Endometrium (tissue), 2 donors: ENCODE measurements at regions not wholly inside any gene's neighbourhood (a gene's known extent, or its start where the extent isn't known, plus 50 kb on each side); places are given as distances from the start of the nearest gene placed in this dataset.

Source experiments
- FAIRE-seq: peaks from 2 replicates; lab custom pipeline; 2012; peaks lifted over from hg19 to GRCh38; lab: Jason Lieb, UNC
- donor health status: control.
- donor health status: control.

DNA sequence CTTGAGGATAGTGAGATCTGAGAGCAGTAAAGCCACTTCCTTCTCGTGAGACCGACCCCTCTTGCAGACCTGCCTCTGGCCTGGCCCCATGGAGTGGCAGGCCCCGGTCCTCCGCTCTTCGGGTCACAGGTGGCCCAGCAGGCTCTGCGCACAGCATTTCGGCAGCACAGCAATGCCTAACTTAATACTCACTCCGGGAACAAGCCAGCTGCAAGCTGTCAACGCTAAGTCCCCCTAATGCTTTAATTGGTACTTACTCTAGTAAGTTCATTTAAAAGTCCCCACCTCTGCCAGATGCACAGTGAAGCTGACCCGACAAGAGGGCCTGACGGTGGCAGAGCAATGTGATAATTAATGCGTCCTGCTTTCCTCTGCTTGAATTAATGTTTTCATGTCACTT lies 349.3 kb upstream of the B3GAT1 start:
- no peak for FAIRE-seq

DNA sequence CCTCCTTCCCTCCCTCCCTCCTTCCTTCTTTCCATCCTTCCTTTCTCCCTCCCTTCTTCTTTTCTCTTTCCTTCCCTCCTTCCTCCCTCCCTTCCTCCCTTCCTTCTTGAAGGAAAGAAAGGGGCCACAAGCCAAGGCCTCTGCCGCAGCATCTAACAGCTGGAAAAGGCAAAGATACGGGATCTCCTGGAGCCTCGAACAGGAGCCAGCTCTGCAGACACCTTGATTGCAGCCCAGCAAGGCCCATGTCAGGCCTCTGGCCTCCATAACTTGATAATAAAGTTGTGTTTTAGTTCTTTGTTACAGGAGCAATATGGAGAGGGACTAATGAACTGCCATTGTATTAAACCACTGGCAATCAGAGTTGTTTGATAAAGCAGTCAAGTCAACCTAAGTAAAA lies 348.9 kb upstream of the B3GAT1 start:
- no peak for FAIRE-seq

DNA sequence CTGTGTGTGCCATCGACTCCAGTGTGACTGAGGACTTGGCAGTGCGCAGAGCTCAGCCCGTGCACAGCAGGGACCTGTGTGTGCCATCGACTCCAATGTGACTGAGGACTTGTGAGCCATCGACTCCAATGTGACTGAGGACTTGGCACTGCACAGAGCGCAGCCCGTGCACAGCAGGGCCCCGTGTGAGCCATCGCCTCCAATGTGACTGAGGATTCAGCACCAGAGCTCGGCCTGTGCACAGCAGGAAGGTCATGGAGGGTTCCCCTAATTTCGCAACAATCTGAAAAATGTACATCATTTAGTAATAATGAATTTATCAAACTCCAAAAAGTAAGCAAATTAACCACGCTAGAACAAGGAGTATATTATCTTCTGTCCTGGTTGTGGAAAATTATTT lies 348.3 kb upstream of the B3GAT1 start:
- no peak for FAIRE-seq

DNA sequence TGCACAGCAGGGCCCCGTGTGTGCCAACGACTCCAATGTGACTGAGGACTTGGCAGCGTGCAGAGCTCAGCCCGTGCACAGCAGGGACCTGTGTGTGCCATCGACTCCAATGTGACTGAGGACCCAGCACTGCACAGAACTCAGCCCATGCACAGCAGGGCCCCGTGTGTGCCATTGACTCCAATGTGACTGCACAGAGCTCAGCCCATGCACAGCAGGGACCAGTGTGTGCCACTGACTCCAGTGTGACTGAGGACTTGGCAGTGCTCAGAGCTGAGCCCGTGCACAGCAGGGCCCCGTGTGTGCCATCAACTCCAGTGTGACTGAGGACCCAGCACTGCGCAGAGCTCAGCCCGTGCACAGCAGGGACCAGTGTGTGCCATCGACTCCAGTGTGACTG lies 347.8 kb upstream of the B3GAT1 start:
- FAIRE-seq, result no peak

DNA sequence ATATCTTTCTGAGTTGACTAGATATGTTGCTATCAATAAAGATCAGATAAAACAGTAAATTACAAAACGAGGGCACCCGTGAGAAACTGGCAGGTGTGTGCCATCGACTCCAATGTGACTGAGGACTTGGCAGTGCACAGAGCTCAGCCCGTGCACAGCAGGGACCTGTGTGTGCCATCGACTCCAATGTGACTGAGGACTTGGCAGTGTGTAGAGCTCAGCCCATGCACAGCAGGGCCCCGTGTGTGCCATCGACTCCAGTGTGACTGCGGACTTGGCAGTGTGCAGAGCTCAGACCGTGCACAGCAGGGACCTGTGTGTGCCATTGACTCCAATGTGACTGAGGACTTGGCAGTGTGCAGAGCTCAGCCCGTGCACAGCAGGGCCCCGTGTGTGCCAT lies 347.2 kb upstream of the B3GAT1 start:
- no peak for FAIRE-seq

DNA sequence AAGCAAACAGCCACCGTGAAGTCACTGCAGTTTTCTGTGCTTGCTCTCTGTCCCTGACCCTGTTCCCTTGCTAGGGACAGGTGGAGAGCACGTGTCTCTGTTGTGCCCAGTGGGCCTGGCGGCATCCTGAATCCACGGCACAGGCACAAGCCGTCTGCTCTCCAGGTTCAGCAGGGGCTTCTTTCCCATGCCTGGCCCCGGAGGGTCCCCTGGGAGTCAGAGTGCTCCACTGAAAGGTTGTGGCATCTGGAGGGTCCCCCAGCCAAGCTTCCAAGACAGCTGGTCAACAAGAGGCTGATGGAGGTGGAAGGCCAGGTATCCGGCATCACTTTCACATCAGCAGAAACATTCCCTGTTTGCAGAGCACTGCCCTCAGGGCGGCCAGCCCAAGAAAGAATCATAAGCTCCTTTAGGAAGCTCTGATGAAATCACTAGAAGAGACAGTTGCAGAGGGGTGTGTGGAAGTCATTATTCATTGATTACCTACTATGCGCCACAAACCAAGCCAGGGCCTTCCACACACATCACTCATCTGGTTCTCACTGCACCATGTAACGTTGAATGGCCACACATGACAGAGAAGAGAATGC lies 346.4 kb upstream of the B3GAT1 start:
- FAIRE-seq, result no peak

DNA sequence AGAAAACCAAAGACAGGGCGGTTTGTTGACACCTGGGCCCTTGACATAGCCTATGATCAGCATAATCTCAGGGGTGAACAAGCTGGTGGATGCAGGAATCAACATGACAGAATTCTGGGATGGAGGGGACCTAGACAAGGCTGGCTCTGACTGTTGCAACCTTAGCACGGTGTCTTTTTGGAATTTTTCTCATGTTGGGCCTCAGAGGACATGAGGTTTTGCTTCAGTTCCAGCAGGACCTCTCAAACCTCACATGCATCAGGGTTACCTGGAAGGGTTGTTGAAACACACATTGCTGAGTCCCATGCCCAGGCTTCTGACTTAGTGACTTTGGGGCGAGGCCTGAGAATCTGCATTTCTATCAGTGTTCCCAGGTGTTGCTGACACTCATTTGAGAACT lies 345.6 kb upstream of the B3GAT1 start:
- no peak for FAIRE-seq

DNA sequence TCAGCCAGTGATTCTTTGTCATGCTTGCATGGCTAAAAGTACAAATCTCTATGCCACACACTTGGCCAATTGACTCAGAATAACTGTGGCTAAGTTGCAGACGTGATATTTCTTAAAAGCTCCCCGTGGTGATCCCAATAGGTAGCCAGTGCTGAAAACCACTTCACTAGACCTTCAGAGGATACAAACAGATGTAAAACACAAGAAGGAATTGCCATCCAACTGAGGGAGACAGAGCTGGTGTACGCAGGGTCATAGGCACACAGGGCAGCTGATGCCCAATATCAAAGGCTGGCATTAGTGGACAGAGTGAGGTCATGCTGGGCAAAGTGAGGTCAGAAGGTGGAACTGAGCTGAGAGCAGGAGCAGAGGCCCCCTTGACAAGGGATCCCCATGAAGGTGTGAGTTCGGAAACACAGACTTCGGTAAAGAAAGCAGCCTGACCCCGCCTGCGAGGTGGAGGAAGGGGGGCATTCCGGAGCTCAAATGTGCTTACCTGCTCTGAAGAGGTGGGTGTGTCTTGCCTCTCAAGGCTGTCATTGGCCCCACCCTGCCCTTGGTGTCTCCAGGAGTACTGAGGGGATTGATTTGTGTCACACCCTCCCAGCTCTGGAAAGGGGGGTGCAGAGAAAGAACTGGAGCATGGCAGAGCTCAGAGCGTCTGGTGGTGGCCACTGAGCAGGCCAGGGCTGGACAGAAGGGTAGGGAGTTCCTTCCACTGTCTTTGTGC lies 344.9 kb upstream of the B3GAT1 start:
- no peak for FAIRE-seq

DNA sequence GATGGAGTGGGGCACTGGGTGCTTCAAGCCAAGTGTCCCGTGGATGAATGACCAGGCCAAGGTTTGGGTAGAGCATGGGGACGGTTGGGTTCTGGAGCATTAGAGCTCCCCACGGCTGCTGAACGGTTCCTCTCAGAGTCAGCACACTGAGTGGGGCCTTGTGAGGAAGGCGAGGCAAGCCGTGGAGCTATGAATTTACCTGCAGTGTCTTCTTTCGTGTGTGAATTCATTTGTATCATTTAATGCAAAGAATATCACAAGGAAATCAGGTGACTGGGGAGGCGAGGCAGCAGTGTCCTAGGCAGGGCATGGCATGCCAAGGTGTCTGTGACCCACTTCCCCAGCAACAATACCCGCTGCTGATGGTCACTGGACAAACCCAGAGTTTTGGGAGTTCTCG lies 343.5 kb upstream of the B3GAT1 start:
- no peak for FAIRE-seq

DNA sequence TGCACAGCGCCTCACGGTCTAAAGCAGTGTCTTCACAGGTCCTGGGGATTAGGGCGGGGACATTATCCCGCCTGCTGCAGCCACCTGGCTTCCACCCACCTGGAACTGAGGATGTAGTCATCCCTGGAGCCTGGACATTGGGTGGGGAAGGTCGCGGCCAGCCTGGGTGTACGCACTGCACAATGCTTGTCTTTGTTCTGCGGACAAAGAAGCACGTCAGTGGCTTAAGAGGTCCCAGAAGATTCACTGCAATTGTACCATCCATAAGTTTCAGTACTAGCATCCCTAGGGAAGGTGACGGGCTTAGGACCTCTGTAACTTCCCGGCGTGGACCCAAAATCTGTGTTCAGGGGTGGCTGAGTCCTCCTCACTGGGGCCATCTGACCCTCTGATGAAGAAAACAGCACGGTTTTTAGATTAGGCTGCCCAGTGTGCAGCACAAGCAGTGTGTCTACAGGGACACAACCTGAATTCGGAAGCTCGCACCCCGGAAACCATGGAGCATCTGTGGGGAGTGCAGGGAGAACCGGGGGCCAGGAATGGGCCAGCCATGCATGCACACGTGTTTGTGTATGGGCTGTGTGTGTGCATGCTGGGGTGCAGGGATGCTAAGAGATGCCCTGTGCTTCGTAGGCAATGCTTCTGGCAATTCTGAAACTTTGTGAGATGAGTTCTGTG lies 342.6 kb upstream of the B3GAT1 start:
- FAIRE-seq, result no peak

DNA sequence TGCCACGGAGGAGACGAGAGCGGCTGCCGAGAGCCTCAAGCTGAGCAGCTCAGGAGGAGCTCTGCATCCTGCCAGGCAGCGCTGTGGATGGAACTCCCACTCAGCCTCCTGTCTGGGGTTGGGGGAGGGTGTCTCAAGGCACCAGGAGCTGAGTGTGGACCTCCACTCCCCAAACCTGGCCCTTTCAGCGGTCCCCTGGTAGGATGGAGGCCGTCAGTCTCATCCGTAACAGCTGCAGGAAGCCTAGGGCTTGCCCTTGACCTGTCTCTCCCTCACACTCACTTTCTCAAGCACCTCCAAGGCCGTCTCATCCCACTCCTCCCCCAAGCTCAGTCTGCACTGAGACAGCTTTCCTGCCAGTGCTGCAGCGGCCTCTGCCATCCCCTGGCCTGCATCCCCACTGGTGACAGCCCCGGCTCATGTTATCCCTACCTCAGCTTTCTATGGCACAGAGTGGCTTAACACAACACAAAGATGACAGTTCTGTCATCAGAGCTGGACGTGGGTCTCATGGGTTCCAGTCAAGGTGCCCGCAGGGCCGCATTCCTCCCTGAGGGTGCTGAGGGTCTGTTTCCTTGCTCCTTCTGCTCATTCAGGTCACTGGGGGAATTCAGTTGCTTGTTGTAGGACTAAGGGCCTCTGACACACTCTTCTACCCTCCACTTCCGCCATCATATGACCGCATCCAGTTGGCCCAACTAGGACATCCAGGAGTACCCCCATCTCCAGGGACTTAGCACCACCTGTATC lies 341.9 kb upstream of the B3GAT1 start:
- no peak for FAIRE-seq

DNA sequence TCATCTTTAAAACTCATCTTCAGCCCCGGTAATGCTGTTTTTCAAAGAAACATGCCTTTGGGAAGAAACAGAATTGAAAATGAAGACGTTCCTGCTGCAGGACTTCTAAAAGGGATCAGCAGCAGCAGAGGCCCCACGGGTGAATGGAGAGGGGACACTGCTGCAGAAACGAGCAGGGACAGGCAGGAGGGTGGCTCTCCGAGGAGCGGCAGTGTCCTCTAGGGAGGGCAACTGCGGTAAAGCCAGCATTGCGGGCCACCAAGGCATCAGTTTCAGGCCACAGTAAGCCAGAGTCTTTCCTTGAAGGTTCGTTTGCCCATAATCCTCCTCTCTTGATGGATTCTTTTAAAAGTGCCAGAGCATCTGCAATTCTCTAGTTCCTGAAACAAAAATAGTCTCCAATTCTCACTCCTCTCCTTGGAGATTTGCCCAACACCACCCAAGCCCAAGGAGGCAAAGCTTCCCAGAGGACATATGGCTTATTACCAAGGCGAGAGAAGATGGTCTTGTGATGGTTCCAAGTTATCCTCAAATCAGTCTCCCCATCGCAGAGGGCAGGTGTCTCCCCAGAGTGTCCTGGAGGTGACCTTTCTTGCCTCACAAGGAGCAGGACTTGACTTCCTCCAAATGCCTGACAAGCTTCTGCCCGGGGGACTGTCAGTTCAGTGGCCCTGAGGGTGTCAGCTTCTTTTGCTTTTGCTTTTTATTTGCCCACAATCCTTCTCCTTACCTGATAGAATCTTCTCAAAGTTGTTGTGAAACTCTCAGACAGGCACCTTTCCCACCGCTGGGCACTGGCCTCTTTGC lies 341.1 kb upstream of the B3GAT1 start:
- FAIRE-seq, result no peak

DNA sequence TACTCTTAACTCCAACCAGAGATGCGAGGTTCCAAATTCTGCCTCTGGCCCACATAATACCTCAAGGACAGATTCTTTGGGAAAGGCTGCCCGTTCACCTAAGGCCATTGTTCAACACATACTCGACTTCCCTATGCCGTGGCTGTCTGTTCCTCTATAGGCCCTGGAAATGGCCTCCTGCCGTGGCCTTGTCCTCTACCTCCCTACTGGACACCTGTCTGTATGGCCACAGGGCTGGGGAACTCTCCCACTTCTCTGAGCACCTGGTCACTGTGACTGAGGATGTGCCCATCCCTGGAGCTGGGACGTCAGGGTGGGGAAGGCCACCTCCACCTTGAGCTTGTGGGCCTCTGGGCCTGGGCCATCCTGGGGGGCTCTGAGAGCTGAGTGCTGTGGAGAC lies 340.5 kb upstream of the B3GAT1 start:
- FAIRE-seq, result no peak

DNA sequence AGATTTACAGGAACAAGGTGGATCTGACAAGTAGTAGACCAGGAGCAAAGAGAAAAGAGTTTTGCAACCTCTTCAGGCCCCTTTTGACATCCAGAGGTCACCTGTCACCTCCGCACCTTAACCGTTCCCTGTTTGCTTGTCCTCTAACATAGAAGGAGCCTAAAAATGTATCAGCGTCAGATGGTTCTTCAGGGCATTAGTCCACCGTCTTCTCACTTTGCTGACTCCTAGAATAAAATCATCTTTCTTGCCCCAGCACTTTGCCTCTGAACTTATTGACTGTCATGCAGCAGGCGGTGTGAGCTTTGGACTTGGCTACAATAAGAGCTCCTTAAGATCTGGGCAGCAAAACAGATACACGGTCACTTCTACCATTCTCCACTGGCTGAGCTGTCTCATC lies 339.7 kb upstream of the B3GAT1 start:
- FAIRE-seq, result no peak

DNA sequence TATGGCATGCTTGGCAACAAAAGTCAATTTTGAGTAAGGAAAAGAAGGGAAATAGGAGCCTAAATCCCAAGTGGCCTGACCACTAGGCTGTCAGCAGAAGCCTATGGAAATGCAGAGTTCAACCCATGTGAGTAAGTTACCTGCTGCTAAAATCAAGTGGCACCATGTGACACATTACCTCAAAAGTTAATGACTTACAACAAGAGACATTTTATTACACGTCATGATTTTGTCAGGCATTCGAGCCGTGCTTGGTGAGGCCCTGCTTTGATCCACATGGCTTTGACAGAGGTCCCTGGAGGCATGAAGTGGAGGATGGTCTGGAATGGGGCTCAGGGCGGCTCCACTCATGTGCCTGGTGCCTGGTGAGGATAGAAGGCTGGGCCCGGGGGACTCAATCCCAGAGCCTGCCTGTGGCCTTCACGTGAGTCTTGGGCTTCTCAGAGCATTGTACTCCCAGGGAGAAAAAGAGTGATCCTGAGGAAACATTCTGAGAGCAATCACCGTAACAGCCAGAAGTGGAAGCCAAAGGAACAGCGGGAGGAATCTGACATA lies 339.1 kb upstream of the B3GAT1 start:
- no peak for FAIRE-seq

DNA sequence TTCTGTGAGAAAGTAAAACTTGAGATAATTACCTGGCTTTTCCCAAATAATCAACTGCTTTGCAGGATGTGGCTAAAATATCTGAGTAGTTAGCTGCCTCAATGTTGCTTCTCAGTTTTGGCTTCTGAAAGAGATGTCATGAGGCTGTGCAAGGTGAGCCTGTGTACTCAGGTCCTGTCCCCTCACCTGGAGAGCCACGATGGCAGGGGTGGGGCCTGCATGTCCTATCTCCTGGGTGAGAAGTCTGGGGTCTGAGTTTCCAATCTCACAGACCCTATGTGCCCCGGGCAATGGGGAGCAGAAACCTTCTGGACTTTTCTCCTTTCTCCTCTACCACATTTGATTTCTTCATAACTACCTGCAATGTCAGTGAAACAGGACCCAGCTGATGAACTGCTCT lies 338.6 kb upstream of the B3GAT1 start:
- no peak for FAIRE-seq

DNA sequence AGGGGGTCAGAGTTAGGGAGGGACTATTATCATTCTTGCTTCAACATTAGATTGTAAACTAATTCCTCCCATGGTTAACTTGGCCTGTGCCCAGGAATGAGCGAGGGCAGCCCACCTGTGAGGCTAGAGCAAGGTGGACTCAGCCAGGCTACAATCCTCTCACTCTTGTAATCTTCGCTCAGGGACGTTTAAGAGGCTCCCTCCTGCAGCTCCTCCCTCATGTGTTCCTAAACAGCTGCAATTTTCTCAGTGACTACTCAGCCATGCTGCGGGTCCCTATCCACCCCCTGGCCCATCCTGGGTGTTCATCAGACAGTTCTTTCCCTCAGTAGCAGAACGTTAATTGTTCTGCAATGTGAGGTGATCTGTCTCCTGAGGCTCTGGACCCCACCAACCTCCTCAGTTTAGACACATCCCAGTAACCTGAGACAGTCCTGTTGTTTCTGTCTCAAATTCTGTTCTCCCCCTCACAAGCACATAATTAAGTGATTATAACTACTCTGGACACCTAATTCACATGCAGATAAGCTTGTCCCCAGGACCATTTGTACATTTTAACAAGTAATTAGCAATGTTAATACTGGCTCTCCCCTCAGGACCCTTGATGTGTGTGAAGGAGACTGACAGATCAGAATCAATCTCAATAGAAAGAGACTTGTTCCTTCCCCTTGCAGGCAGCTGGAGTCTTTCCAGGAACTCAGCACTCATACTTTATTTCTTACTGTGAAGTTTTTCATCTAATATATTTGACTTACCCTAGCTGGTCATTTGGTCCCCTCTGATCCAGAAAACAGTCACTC lies 337.2 kb upstream of the B3GAT1 start:
- FAIRE-seq, result no peak

DNA sequence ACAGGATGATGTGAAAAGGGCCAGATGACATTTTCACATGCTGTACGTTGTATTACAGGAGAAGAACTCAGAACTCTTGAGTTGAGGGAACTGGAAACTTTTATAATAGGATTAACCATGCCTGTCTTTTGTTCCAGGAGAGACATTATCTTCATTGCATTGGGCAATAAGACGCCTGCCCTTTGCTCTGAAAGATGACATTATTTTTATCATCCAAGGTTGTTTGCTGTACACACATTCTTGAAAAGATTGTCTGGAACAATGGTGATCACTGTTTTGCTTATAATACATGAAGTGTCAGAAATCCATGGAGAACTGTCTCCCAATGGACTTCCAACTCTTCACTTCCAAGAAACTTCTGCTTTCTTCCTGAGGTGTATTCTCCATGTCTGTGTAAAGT lies 334.6 kb upstream of the B3GAT1 start:
- FAIRE-seq, result no peak

DNA sequence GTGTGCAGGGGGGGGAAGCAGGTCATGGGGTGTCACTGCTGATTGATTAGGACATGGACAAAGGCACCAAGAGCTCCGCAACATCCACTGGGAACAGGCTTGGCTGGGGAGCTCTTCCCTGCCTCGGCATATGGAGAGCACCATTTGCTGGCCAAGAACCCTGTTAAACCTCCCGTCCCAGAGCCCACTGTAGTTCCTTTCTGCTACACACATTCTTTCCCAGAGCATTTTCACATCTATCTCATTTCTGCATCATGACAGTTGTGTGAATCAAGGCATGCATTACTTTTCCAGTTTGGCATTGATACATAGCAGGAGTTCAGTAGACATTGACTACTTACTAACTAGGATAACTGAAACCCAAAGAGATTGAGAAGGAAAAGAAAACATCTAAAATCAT lies 333.4 kb upstream of the B3GAT1 start:
- no peak for FAIRE-seq

DNA sequence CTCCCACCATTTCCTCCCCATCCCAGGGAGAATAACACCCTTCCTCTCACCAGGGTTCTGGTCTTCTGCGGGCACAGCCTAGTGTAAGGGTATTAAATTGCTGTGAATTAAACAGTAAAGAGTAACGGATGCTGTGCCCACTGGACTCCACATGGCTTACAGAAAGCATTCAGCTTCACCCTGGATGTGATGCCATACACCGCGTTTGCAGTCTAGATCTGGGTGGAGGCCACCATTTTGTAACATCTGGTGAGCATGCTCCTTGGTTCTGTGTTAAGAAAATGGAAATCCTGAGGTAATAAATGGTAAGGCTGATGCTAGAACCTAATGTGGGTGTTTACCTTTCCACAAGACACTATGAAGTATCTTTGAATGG lies 331.8 kb upstream of the B3GAT1 start:
- FAIRE-seq, result no peak
